HG03066 (cell line): ENCODE measurements at regions not wholly inside any gene's neighbourhood (a gene's known extent, or its start where the extent isn't known, plus 50 kb on each side); places are given as distances from the start of the nearest gene placed in this dataset.
A peak's percentile ranks its signal among the peaks of the same experiment; 100 is the strongest.
"Not testable (repeated sequence)": the region's sequence is repeated elsewhere in the genome, so short reads cannot be mapped to it uniquely, and the experiment has no call there.

Experiments used
- ATAC-seq: cut with Tn5 transposase; IDR thresholded peaks from one replicate; pipeline ENCODE4 v1.9.1; 2021; ENCODE audit warnings: low read depth; ENCODE audit not compliant: unreplicated experiment

DNA sequence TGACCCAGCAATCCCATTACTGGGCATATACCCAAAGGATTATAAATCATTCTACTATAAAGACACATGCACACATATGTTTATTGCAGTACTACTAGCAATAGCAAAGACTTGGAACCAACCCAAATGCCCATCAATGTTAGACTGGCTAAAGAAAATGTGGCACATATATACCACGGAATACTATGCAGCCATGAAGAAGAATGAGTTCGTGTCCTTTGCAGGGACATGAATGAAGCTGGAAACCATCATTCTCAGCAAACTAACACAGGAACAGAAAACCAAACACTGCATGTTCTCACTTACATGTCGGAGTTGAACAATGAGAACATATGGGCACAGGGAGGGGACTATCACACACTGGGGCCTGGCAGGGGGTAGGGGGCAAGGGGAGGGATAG lies 183.0 kb downstream of the HACE1 start:
- not testable (repeated sequence) for ATAC-seq

- ATAC-seq: not testable (repeated sequence)
Observed at GRCh38 chr6:104675161-104675560, 184.6 kb downstream of the HACE1 start.

GRCh38 chr6:104673078-104673477 lies 186.6 kb downstream of the HACE1 start:
- ATAC-seq: not testable (repeated sequence)

GRCh38 chr6:104671591-104671891 lies 188.2 kb downstream of the HACE1 start:
- ATAC-seq: not testable (repeated sequence)

- ATAC-seq: not testable (repeated sequence)
Observed at GRCh38 chr6:104670834-104671590, 188.7 kb downstream of the HACE1 start.

DNA sequence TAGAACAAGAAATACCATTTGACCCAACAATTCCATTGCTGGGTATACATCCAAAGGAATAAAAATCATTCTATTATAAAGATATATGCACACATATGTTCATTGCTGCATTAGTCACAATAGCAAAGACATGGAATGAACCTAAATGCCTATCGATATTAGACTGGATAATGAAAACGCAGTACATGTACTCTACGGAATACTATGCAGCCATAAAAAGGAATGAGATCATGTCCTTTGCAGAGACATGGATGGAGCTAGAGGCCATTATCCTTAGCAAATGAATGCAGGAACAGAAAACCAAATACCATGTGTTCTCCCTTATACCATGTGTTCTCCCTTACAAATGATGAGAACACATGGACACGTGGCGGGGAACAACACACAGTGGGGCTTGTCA lies 190.2 kb downstream of the HACE1 start:
- no peak for ATAC-seq

DNA sequence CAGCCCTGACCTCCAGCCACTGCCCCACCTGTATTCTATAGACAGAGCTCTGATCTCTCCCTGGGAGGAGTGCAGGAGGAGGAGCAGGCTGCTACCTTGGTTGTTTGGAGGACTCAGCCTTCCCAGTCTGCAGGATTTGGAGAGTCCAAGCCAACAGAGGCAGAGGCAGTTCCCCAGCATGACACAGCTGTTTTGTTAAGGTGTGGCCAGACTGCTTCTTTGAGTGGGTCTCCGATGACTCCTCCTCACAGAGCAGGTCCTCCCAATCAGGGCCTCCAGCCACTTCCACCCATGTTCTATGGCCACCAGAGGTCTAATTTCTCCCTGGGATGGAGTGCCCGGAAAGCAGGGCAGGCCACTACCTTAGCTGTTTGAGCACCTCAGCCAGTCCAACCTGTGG lies 203.5 kb downstream of the HACE1 start:
- no peak for ATAC-seq

- ATAC-seq: no peak
Observed at GRCh38 chr6:104653781-104654180, 205.9 kb downstream of the HACE1 start.

- ATAC-seq: no peak
Observed at GRCh38 chr6:104648347-104648746, 211.4 kb downstream of the HACE1 start.

DNA sequence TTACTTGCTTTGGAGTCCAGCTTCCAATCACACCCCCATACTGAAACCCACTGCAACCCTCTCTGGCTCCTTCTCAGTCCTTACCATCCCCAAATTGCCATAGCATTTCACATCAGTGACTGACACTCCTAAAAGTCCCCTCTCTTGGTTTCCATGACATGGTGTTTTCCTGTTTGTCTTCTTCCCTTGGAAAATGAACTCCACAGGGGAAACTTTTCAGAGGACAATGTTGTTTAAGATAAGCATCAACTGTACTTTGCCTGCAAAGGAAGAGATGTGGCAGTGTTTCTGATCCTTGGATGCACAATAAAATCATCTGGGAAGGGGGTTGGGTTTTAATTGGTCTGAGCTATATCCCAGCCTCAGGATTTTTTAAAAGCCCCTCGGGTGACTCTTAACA lies 214.9 kb downstream of the HACE1 start:
- no peak for ATAC-seq

GRCh38 chr6:104642871-104643270 lies 216.8 kb downstream of the HACE1 start:
- no peak for ATAC-seq

DNA sequence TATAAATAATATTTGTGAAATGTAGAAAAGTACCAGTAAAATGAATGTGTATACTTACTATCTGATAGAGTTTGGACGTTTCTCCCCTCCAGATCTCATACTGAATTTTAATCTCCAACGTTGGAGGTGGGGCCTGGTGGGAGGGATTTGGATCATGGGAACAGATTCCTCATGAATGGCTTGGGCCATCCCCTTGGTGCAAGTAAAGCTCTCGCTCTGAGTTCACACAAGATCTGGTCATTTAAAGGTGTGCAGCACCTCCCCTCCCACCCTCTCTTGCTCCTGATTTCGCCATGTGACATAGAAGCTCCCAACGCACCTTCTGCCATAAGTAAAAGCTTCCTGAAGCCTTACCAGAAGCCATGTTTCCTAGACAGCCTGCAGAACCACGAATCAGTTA lies 219.0 kb downstream of the HACE1 start:
- no peak for ATAC-seq

GRCh38 chr6:104640150-104640700 lies 219.5 kb downstream of the HACE1 start:
- no peak for ATAC-seq

GRCh38 chr6:104639668-104640067 lies 220.1 kb downstream of the HACE1 start:
- ATAC-seq: peak; percentile 96

DNA sequence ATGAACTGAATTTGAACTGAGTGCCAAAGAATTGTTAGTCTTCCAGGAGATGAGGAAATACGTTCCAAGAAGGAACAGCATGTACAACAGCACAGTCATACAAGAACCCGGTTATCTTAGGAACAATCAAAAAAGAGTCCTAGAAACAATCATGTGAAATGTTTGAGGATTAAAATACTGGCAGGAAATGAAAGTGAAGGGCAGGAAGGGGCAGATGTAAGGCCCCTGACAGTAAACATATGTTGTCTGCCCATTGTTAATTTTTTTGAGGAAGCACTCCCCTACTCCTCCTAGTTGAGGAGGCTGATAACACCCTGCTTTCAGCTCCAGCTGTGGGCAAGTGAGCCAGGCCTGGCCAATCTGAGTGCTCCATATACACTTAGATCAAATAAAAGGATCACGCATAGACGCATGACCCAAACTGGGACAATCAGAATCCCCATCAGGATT lies 220.9 kb downstream of the HACE1 start:
- ATAC-seq: no peak

GRCh38 chr6:104633125-104633524 lies 226.6 kb downstream of the HACE1 start:
- ATAC-seq: no peak

DNA sequence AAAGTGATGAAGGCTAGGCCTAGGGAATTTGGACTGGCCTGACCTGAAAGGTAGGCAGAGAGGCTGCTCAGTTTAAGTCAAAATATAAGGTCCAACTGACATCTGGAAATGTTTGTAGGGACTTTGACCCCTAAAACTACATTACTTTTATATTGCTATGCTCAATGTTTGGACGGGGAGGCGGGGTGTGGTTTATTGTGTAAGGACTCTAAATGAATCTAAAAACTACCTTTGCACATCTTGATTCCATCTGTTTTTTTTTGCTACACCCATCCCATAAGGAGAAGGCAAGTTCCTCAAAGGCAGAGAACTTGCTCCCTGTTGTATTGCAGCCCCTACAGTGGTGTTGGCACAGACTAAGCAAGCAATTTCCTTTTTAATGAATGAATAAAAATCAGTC lies 227.1 kb downstream of the HACE1 start:
- ATAC-seq: no peak

- ATAC-seq: no peak
Observed at GRCh38 chr6:104630955-104631354, 228.8 kb downstream of the HACE1 start.

- ATAC-seq: no peak
Observed at GRCh38 chr6:104630522-104630921, 229.2 kb downstream of the HACE1 start.

DNA sequence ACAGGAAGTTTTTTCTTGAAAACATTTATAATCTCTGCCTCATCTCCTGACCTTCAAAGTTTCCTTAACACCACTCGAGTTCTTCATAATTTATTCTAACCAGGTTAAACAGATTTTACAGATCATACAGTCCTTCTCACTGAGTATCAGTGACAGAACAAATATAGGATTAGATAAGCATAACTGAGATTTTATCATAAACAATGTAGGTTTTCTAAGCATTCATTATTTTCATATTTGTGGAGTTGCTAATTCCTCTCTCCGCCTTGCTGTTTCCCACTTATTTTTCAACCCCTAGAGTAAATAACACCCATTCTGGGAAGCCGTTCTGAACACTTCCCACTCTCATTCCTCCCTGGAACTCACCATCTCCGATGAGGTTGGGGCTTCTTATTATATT lies 229.9 kb downstream of the HACE1 start:
- no peak for ATAC-seq

DNA sequence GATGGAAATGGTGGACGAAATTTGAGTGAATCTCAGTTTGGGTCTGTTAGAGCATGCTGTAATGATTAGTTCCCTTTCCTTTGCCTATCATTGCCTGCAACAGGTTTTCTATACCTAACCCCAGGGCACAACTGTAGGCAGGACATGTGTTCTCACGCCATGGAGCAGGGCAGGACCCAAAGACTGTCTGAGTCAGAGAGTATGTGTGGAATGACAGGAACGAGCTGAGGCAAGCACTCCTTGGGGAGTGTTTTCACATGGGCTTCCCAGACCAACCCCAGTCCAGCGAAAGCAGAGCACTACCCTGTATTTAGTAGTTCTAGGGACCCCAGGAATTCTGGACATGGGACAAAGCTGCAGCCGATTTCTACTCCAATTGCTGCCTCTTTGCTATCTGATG lies 234.2 kb downstream of the HACE1 start:
- no peak for ATAC-seq

DNA sequence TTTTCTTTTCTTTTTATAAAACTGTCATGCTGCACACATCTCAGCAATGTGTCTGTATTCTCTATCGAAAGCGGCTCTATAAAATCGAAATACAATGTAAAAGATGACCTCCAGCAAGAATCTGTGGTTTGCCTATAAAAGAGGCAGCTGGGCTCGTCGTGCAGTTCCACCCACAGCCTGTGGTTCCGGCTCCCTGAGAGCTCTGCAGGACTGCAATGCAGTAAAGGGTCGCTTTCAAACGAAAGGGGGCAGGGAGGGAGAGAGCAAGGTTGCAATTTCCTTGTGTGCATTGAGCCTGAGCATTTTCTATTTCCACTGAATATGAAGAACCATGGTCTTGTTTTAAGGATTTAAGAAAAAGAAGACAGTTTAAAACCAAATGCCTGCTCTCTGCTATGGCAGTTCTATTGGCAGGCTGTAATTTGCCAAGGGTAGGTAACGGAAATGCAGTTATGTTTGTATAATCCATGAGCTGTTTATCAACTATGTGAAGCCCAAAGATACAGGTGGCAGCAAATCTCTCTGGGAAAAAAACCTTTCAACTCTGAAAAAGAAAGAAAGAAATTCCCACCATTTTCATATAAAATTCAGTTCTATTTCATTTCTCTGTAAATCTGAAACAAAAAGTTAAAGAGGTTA lies 236.5 kb downstream of the HACE1 start:
- ATAC-seq: no peak
